CD14-positive monocyte (primary cell): ENCODE measurements at regions not wholly inside any gene's neighbourhood (a gene's known extent, or its start where the extent isn't known, plus 50 kb on each side); places are given as distances from the start of the nearest gene placed in this dataset.

Experiments
- DNase-seq, 3 donors: peaks; one replicate each; pipeline ENCODE4 v3.0.0-alpha.2; 2011 to 2022
- H2AFZ ChIP-seq: 2 replicates; pipeline ENCODE4 v1.6.0; 2012; ENCODE audit warnings: mild to moderate bottlenecking, low read depth, low read length, inconsistent platforms; ENCODE audit not compliant: insufficient read depth, poor library complexity, severe bottlenecking
- H3K27ac ChIP-seq, 2 donors: 1 replicate in 1 of 2; 2 replicates in 1 of 2; pipeline ENCODE4 v1.5.1; 2012 to 2013; ENCODE audit warnings: low read length in 2 of 2, control low read depth in 1 of 2, inconsistent platforms in 1 of 2, low read depth in 1 of 2, mild to moderate bottlenecking in 1 of 2
- H3K27me3 ChIP-seq, 2 donors: one replicate each; pipeline versions ENCODE4 v1.6.0 to v1.6.1; 2011 to 2013; ENCODE audit warnings: low read length in 2 of 2; ENCODE audit not compliant: control insufficient read depth in 2 of 2, insufficient read depth in 2 of 2
- H3K36me3 ChIP-seq, 2 donors: replicated peaks in 1 of 2; 1 replicate in 1 of 2; 2 replicates in 1 of 2; pipeline versions ENCODE4 v1.5.1 to v1.6.1; 2012 to 2013; ENCODE audit warnings: low read length in 2 of 2, control low read depth in 1 of 2, inconsistent platforms in 1 of 2, mild to moderate bottlenecking in 1 of 2; ENCODE audit not compliant: insufficient read depth in 2 of 2, control insufficient read depth in 1 of 2
- H3K4me1 ChIP-seq, 2 donors: 1 replicate in 1 of 2; 2 replicates in 1 of 2; pipeline versions ENCODE4 v1.5.1 to v1.6.1; 2012 to 2013; ENCODE audit warnings: low read length in 2 of 2, control low read depth in 1 of 2, inconsistent platforms in 1 of 2, mild to moderate bottlenecking in 1 of 2, moderate library complexity in 1 of 2; ENCODE audit not compliant: insufficient read depth in 2 of 2, control insufficient read depth in 1 of 2
- H3K4me2 ChIP-seq: replicated peaks from 2 replicates; pipeline ENCODE3; 2012; ENCODE audit warnings: low read length, moderate library complexity, mild to moderate bottlenecking; ENCODE audit not compliant: poor library complexity, severe bottlenecking; ENCODE audit errors: extremely low read depth
- H3K4me3 ChIP-seq, 3 experiments: fragments of 200-600 bp in 1 of 3; sonication (generic) in 1 of 3; replicated peaks in 1 of 3; 1 replicate in 2 of 3; 2 replicates in 1 of 3; pipeline ENCODE4 v1.5.1; 2011 to 2013; ENCODE audit warnings: low read length in 3 of 3, mild to moderate bottlenecking in 3 of 3, control low read depth in 2 of 3, low read depth in 2 of 3, inconsistent platforms in 1 of 3, moderate library complexity in 1 of 3
- H3K79me2 ChIP-seq: 2 replicates; pipeline ENCODE4 v1.6.0; 2012; ENCODE audit warnings: mild to moderate bottlenecking, control low read depth, inconsistent platforms, low read length, moderate library complexity; ENCODE audit not compliant: insufficient read depth
- H3K9ac ChIP-seq: 2 replicates; pipeline ENCODE4 v1.6.0; 2017; ENCODE audit warnings: low read length, mild to moderate bottlenecking; ENCODE audit not compliant: insufficient read depth, poor library complexity, severe bottlenecking
- H3K9me3 ChIP-seq, 2 donors: replicated peaks in 1 of 2; 1 replicate in 1 of 2; 2 replicates in 1 of 2; pipeline versions ENCODE4 v1.5.1 to v1.6.1; 2012 to 2013; ENCODE audit warnings: low read length in 2 of 2, control low read depth in 1 of 2; ENCODE audit not compliant: control insufficient read depth in 1 of 2, insufficient read depth in 1 of 2
- H4K20me1 ChIP-seq: 2 replicates; pipeline ENCODE4 v1.6.0; 2012; ENCODE audit warnings: mild to moderate bottlenecking, low read length, control low read depth, moderate library complexity; ENCODE audit not compliant: insufficient read depth
- H3K27ac Mint-ChIP-seq, 7 donors: one replicate each; pipeline ENCODE4 v1.8.0; 2020; ENCODE audit warnings: mild to moderate bottlenecking in 7 of 7, mixed read lengths in 7 of 7, moderate library complexity in 6 of 7, inconsistent platforms in 2 of 7
- H3K27me3 Mint-ChIP-seq, 3 donors: one replicate each; pipeline ENCODE4 v1.8.0; 2021 to 2022; ENCODE audit warnings: low read depth in 3 of 3, mild to moderate bottlenecking in 3 of 3, mixed read lengths in 3 of 3, moderate library complexity in 3 of 3, inconsistent platforms in 1 of 3
- H3K36me3 Mint-ChIP-seq, 2 donors: one replicate each; pipeline ENCODE4 v1.8.0; 2020; ENCODE audit warnings: mixed read lengths in 2 of 2, inconsistent platforms in 1 of 2, mild to moderate bottlenecking in 1 of 2
- H3K4me1 Mint-ChIP-seq: one replicate; pipeline ENCODE4 v1.8.0; 2020; ENCODE audit warnings: mild to moderate bottlenecking, mixed read lengths
- H3K4me3 Mint-ChIP-seq, 2 donors: one replicate each; pipeline ENCODE4 v1.8.0; 2020; ENCODE audit warnings: mild to moderate bottlenecking in 2 of 2, mixed read lengths in 2 of 2, moderate library complexity in 1 of 2
- H3K9me3 Mint-ChIP-seq, 7 donors: one replicate each; pipeline ENCODE4 v1.8.0; 2020 to 2022; ENCODE audit warnings: mixed read lengths in 7 of 7, mild to moderate bottlenecking in 6 of 7, moderate library complexity in 6 of 7, inconsistent platforms in 2 of 7
- CTCF ChIP-seq: fragments of 200-600 bp; IDR thresholded peaks from one replicate; pipeline ENCODE4 v1.8.0; 2022; ENCODE audit warnings: antibody characterized with exemption, mild to moderate bottlenecking
- WGBS: methylation state at CpG from one replicate; pipeline ENCODE4 v1.1.5; 2013; ENCODE audit warnings: missing lambda C conversion rate; ENCODE audit not compliant: insufficient coverage; 5-methylcytosine and 5-hydroxymethylcytosine counted together
- intact Hi-C, 2 donors: fragments of 100-400 bp; cut with micrococcal nuclease; formaldehyde crosslinking; loops; one replicate each; pipeline versions ENCODE4 v1.15.0 to v1.15.1; 2023

- TF ChIP-seq CTCF, result no peak
- no CpG with 5 or more reads among the region's 6 CpGs for WGBS
- Histone ChIP-seq H3K9me3 (no peaks in the 10 kb centered on the region), H4K20me1 (no peaks in the 10 kb centered on the region), H3K9ac (no peak overlapping the region), H3K4me2 (no peak overlapping the region), H3K4me3 (no peak overlapping the region), H3K4me1 (no peaks in the 10 kb centered on the region), H3K79me2 (no peaks in the 10 kb centered on the region), H3K36me3 (no peaks in the 10 kb centered on the region), H3K27ac (no peak overlapping the region), H2AFZ (no peak overlapping the region), H3K27me3 (no peaks in the 10 kb centered on the region)
- H3K9me3 Mint-ChIP-seq, result no peaks in the 10 kb centered on the region
- DNase-seq, result no peak
- H3K4me3 Mint-ChIP-seq, result no peak overlapping the region
- no peak overlapping the region for H3K27ac Mint-ChIP-seq
- no peaks in the 10 kb centered on the region for H3K36me3 Mint-ChIP-seq
- intact Hi-C loops, result no loop called here
- peaks cover 0 to 4% (median 3%) of the 10 kb centered on the region in 3 donors for H3K27me3 Mint-ChIP-seq
- H3K4me1 Mint-ChIP-seq, result no peaks in the 10 kb centered on the region
Observed at GRCh38 chr4:186003746-186004145, 65.2 kb upstream of the TLR3 start.

DNA sequence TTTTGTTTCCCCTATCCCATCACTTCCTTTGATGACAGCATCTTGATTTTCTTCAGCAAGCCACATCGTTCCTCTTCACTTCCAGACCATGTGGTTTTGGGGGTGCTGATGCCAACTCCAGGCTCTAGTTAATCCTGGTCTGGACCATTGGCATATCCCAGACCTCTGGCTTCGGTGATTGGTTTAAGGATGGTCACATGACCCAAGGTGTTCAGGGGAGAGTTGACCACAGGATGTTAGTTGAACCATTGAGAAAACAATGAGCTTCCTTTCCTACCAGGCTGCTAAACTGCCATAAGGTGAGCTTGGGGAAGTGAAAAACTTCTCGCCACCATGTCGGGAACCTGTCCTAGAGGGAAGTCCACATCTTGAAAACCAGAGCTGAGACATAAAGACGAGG lies 60.9 kb upstream of the TLR3 start:
- 93% methylated on average over 2 of the region's 5 CpGs for WGBS
- peaks cover 3 to 6% (median 4%) of the 10 kb centered on the region in 3 donors for H3K27me3 Mint-ChIP-seq
- no peaks in the 10 kb centered on the region for H4K20me1 ChIP-seq
- H3K4me1 Mint-ChIP-seq, result no peaks in the 10 kb centered on the region
- no peak overlapping the region for H3K4me2 ChIP-seq
- no peaks in the 10 kb centered on the region for H3K27me3 ChIP-seq
- no peaks in the 10 kb centered on the region for H3K36me3 Mint-ChIP-seq
- DNase-seq, result no peak
- peaks cover 0 to 2% (median 0%) of the 10 kb centered on the region in 7 donors for H3K9me3 Mint-ChIP-seq
- no peaks in the 10 kb centered on the region for H3K4me1 ChIP-seq
- H3K27ac ChIP-seq, result no peak overlapping the region
- no peak overlapping the region for H3K9ac ChIP-seq
- H3K79me2 ChIP-seq, result no peaks in the 10 kb centered on the region
- no peak overlapping the region for H3K4me3 Mint-ChIP-seq
- no peaks in the 10 kb centered on the region for H3K36me3 ChIP-seq
- H3K4me3 ChIP-seq, result no peak overlapping the region
- no peaks in the 10 kb centered on the region for H3K9me3 ChIP-seq
- no peak overlapping the region for H2AFZ ChIP-seq
- no peak for TF ChIP-seq CTCF
- H3K27ac Mint-ChIP-seq, result no peak overlapping the region
- intact Hi-C loops, result no loop called here
